HUES64 (cell line): ENCODE measurements at regions not wholly inside any gene's neighbourhood (a gene's known extent, or its start where the extent isn't known, plus 50 kb on each side); places are given as distances from the start of the nearest gene placed in this dataset.

Experiments used
- H3K27ac ChIP-seq: 2 replicates; pipeline ENCODE4 v1.7.0; 2013; ENCODE audit warnings: low read depth, low read length, inconsistent platforms
- H3K27me3 ChIP-seq: 2 replicates; pipeline ENCODE4 v1.6.1; 2013; ENCODE audit warnings: mild to moderate bottlenecking, low read length; ENCODE audit not compliant: insufficient read depth
- H3K36me3 ChIP-seq: 2 replicates; pipeline ENCODE4 v1.6.1; 2013; ENCODE audit warnings: mild to moderate bottlenecking, low read length; ENCODE audit not compliant: insufficient read depth
- H3K4me1 ChIP-seq: 2 replicates; pipeline ENCODE4 v1.6.1; 2013; ENCODE audit warnings: mild to moderate bottlenecking, low read length, moderate library complexity; ENCODE audit not compliant: insufficient read depth
- H3K4me3 ChIP-seq: 2 replicates; pipeline ENCODE4 v1.5.1; 2013; ENCODE audit warnings: mild to moderate bottlenecking, low read length, moderate library complexity
- H3K9ac ChIP-seq: 2 replicates; pipeline ENCODE4 v1.6.1; 2013; ENCODE audit warnings: mild to moderate bottlenecking, low read depth, low read length
- H3K9me3 ChIP-seq: 2 replicates; pipeline ENCODE4 v1.6.1; 2013; ENCODE audit warnings: low read depth, low read length; ENCODE audit not compliant: insufficient read depth
- WGBS: fragments of 150-250, 120-280 bp; methylation state at CpG from one replicate; pipeline ENCODE4 v1.1.7; 2013; ENCODE audit warnings: missing lambda C conversion rate; 5-methylcytosine and 5-hydroxymethylcytosine counted together

- Histone ChIP-seq H3K4me1 (peaks cover 6% of the 10 kb centered on the region; the same call in 1 of the 2 replicates), H3K27ac (no peak overlapping the region), H3K4me3 (no peak overlapping the region), H3K9ac (no peak overlapping the region), H3K27me3 (no peaks in the 10 kb centered on the region), H3K9me3 (no peaks in the 10 kb centered on the region), H3K36me3 (no peaks in the 10 kb centered on the region)
- WGBS: 93% methylated on average over 4 of the region's 4 CpGs
Observed at GRCh38 chr4:157992948-157993839, 179.6 kb downstream of the GASK1B start.

GRCh38 chr4:157992038-157992705 is 180.7 kb downstream of the GASK1B start:
- H3K27ac ChIP-seq: no peak overlapping the region
- no peak overlapping the region for H3K4me3 ChIP-seq
- H3K9me3 ChIP-seq: no peaks in the 10 kb centered on the region
- H3K27me3 ChIP-seq: no peaks in the 10 kb centered on the region
- 43% methylated on average over 6 of the region's 6 CpGs for WGBS
- peaks cover 6% of the 10 kb centered on the region; the same call in 1 of the 2 replicates for H3K4me1 ChIP-seq
- H3K9ac ChIP-seq: no peak overlapping the region
- no peaks in the 10 kb centered on the region for H3K36me3 ChIP-seq

- Histone ChIP-seq H3K4me1 (no peaks in the 10 kb centered on the region), H3K36me3 (no peaks in the 10 kb centered on the region), H3K27ac (no peak overlapping the region), H3K4me3 (no peak overlapping the region), H3K9me3 (no peaks in the 10 kb centered on the region), H3K27me3 (no peaks in the 10 kb centered on the region), H3K9ac (no peak overlapping the region)
- WGBS: 92% methylated on average over 2 of the region's 2 CpGs
Observed at GRCh38 chr4:157988641-157989040, 184.2 kb downstream of the GASK1B start.

GRCh38 chr4:157984285-157984911 is 188.4 kb downstream of the GASK1B start:
- H3K9me3 ChIP-seq: no peaks in the 10 kb centered on the region
- H3K9ac ChIP-seq: no peak overlapping the region
- 94% methylated on average over 4 of the region's 4 CpGs for WGBS
- H3K4me3 ChIP-seq: no peak overlapping the region
- no peaks in the 10 kb centered on the region for H3K4me1 ChIP-seq
- no peaks in the 10 kb centered on the region for H3K27me3 ChIP-seq
- no peak overlapping the region for H3K27ac ChIP-seq
- H3K36me3 ChIP-seq: no peaks in the 10 kb centered on the region

- Histone ChIP-seq H3K4me1 (no peaks in the 10 kb centered on the region), H3K9ac (no peak overlapping the region), H3K36me3 (no peaks in the 10 kb centered on the region), H3K9me3 (no peaks in the 10 kb centered on the region), H3K4me3 (no peak overlapping the region), H3K27ac (no peak overlapping the region), H3K27me3 (no peaks in the 10 kb centered on the region)
- 94% methylated on average over 6 of the region's 6 CpGs for WGBS
Observed at GRCh38 chr4:157983300-157983699, 189.5 kb downstream of the GASK1B start.

GRCh38 chr4:157980158-157980557 is 192.7 kb downstream of the GASK1B start:
- no peaks in the 10 kb centered on the region for H3K27me3 ChIP-seq
- H3K9ac ChIP-seq: no peak overlapping the region
- H3K4me1 ChIP-seq: no peaks in the 10 kb centered on the region
- H3K27ac ChIP-seq: no peak overlapping the region
- no peak overlapping the region for H3K4me3 ChIP-seq
- H3K9me3 ChIP-seq: no peaks in the 10 kb centered on the region
- H3K36me3 ChIP-seq: no peaks in the 10 kb centered on the region

GRCh38 chr4:157978680-157979361 is 194.0 kb downstream of the GASK1B start:
- H3K9ac ChIP-seq: no peak overlapping the region
- no peaks in the 10 kb centered on the region for H3K36me3 ChIP-seq
- 0 out of 2 replicates have a peak overlapping the region, but pooled peaks have one; percentile 14 for H3K4me3 ChIP-seq
- H3K9me3 ChIP-seq: no peaks in the 10 kb centered on the region
- no peaks in the 10 kb centered on the region for H3K27me3 ChIP-seq
- 27% methylated on average over 2 of the region's 7 CpGs for WGBS
- no peaks in the 10 kb centered on the region for H3K4me1 ChIP-seq
- H3K27ac ChIP-seq: no peak overlapping the region

- Histone ChIP-seq H3K4me3 (no peak overlapping the region), H3K36me3 (no peaks in the 10 kb centered on the region), H3K9me3 (no peaks in the 10 kb centered on the region), H3K9ac (no peak overlapping the region), H3K27me3 (no peaks in the 10 kb centered on the region), H3K27ac (no peak overlapping the region), H3K4me1 (no peaks in the 10 kb centered on the region)
- WGBS: 97% methylated on average over 4 of the region's 4 CpGs
Observed at GRCh38 chr4:157977086-157977485, 195.7 kb downstream of the GASK1B start.

GRCh38 chr4:157973297-157973696 is 199.5 kb downstream of the GASK1B start:
- H3K27me3 ChIP-seq: no peaks in the 10 kb centered on the region
- no peaks in the 10 kb centered on the region for H3K9me3 ChIP-seq
- H3K4me3 ChIP-seq: no peak overlapping the region
- H3K9ac ChIP-seq: no peak overlapping the region
- WGBS: 93% methylated on average over 5 of the region's 5 CpGs
- no peaks in the 10 kb centered on the region for H3K36me3 ChIP-seq
- no peaks in the 10 kb centered on the region for H3K4me1 ChIP-seq
- H3K27ac ChIP-seq: no peak overlapping the region

GRCh38 chr4:157964463-157964862 is 208.4 kb downstream of the GASK1B start:
- H3K9ac ChIP-seq: no peak overlapping the region
- WGBS: 100% methylated on average over 2 of the region's 2 CpGs
- H3K27ac ChIP-seq: no peak overlapping the region
- no peaks in the 10 kb centered on the region for H3K27me3 ChIP-seq
- no peaks in the 10 kb centered on the region for H3K36me3 ChIP-seq
- no peak overlapping the region for H3K4me3 ChIP-seq
- no peaks in the 10 kb centered on the region for H3K9me3 ChIP-seq
- no peaks in the 10 kb centered on the region for H3K4me1 ChIP-seq
